Loucy (cell line): ENCODE measurements at regions not wholly inside any gene's neighbourhood (a gene's known extent, or its start where the extent isn't known, plus 50 kb on each side); places are given as distances from the start of the nearest gene placed in this dataset.

Source experiments
- EZH2phosphoT487 ChIP-seq: fragments of 200-600 bp; IDR thresholded peaks from 2 replicates; pipeline ENCODE4 v1.6.1; 2018; ENCODE audit warnings: antibody characterized with exemption, mild to moderate bottlenecking, moderate library complexity, borderline replicate concordance
- TF ChIP-seq, protein P1 (sequence below): fragments of 200-600 bp; sonication (generic); conservative IDR thresholded peaks from 2 replicates; pipeline ENCODE4 v1.5.1; 2014; ENCODE audit warnings: mild to moderate bottlenecking, antibody characterized with exemption, low read length

- TF ChIP-seq, protein P1, sequence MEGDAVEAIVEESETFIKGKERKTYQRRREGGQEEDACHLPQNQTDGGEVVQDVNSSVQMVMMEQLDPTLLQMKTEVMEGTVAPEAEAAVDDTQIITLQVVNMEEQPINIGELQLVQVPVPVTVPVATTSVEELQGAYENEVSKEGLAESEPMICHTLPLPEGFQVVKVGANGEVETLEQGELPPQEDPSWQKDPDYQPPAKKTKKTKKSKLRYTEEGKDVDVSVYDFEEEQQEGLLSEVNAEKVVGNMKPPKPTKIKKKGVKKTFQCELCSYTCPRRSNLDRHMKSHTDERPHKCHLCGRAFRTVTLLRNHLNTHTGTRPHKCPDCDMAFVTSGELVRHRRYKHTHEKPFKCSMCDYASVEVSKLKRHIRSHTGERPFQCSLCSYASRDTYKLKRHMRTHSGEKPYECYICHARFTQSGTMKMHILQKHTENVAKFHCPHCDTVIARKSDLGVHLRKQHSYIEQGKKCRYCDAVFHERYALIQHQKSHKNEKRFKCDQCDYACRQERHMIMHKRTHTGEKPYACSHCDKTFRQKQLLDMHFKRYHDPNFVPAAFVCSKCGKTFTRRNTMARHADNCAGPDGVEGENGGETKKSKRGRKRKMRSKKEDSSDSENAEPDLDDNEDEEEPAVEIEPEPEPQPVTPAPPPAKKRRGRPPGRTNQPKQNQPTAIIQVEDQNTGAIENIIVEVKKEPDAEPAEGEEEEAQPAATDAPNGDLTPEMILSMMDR: no peak
- no peak for TF ChIP-seq EZH2phosphoT487
Measured at GRCh38 chr7:10463701-10464100, 510.0 kb upstream of the PHF14 start.
